ENCODE measurements at regions not wholly inside any gene's neighbourhood (a gene's known extent, or its start where the extent isn't known, plus 50 kb on each side); places are given as distances from the start of the nearest gene placed in this dataset.

DNA sequence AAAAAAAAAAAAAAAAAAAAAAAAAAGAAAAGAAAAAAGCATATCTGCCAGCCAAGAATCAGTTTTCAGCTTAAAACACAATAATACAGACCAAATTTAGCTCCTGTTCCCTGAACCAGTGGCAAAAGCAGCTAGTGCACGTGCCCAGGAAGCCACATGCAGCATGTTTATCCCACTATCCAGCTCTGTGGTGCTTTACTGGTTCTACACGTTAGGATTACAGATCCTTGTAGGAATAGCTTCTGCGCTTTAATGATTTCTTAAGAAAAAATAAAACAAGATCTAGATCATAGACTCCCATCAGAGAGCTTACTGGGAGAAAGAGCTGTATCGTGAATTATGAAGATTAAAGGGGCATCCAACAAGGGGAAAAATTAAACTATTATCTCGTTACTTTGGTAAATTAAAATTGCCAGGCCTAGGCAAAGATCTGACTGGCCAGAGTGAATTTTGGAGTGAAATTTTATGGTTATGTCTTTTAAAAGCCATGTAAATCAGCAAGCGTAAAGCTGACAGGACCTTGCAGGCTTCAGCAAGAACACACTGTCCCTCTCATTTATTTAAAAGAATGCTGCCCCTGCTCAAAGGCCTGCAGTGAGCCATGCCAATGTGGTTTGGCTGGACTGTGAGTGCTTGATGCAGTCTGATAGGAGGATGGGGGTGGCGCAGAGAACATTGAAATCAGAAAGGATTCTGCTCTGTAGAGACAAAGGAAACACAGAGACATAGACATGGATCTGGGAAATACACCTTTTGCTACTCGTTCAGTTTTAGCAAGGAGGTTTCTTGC lies 177.3 kb upstream of the PHYHIPL start:
- DNase-seq (ENCODE audit: low spot score) = no peak

DNA sequence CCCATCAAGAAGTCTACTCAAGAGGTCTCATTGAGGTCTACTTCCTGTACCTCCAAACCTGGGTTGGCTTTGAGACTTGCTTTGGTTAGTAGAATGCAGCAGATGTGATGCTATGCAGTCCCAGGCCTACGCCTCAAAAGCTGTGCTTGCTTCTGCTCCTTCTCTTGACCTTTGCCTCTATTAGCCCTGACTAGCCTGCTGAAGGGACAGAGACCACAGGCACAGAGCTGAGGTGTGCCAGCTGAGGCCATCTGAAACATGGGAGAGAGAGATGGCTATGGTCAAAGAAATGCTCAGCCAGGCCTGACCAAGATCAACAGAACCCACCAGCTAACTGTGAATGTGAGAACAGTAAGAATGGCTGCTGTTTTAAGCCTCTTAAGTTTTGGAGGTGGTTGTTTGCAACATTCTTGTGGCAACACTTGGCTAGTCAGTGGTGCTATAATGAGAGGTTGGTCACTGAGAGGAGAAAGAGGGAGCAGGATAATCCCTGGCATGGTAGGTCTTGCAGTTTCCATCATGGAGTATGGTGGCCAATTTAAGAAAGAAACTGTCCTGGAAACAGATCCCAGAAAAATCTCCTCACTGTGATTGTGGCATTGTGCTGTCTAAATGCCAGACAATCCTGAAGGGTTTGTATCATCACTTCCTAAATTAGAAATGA lies 176.1 kb upstream of the PHYHIPL start:
- no peak for DNase-seq (ENCODE audit: low spot score)

DNA sequence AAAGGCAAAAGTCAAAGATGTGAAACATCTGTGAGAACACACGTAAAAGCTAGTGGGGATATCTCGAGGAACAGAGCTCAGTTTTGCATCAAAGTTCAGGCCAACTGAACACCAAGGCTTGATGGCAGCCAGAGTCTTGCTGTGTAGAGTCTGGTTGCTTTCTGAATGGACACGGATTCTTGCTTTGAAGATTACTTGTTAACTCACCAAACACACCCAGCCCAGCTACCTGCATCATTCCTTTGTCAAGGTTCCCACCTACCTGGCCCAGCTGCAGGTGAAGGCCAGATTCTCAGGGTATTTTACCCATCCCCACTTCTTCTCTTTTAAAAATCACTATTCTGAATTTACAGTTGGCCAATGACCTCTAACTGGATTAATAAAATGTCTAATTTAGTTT lies 174.4 kb upstream of the PHYHIPL start:
- no peak for DNase-seq (ENCODE audit: low spot score)

GRCh38 chr10:59003203-59003602 lies 173.2 kb upstream of the PHYHIPL start:
- no peak for DNase-seq (ENCODE audit: low spot score)

GRCh38 chr10:59004392-59004791 lies 172.1 kb upstream of the PHYHIPL start:
- no peak for DNase-seq (ENCODE audit: low spot score)

- DNase-seq (ENCODE audit: low spot score) = no peak
Observed at GRCh38 chr10:59006511-59007306, 169.7 kb upstream of the PHYHIPL start.

GRCh38 chr10:59007307-59008025 lies 169.0 kb upstream of the PHYHIPL start:
- no peak for DNase-seq (ENCODE audit: low spot score)

- DNase-seq (ENCODE audit: low spot score) = no peak
Observed at GRCh38 chr10:59008452-59008851, 168.0 kb upstream of the PHYHIPL start.

- no peak for DNase-seq (ENCODE audit: low spot score)
Observed at GRCh38 chr10:59011972-59012632, 164.3 kb upstream of the PHYHIPL start.

DNA sequence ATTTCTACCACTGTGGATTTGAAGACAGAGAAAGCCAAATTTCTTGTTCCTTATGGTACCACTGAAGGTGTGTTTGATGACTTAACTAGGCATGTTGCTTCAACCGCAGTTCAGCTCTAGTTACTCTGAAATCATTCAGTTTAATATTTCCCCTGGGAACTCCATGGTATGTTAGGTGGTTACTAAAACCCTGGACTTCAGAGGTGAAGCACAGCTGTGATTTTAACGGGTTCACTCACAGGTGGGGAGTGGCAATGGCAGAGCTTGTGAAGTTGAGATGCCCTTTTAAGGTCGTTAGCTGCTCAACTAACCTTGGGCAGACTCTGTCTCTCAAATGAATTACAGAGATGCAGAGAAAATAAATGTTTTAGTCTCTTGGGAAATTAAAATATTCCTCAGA lies 163.6 kb upstream of the PHYHIPL start:
- no peak for DNase-seq (ENCODE audit: low spot score)

- DNase-seq (ENCODE audit: low spot score) = no peak
Observed at GRCh38 chr10:59016043-59016442, 160.4 kb upstream of the PHYHIPL start.

DNA sequence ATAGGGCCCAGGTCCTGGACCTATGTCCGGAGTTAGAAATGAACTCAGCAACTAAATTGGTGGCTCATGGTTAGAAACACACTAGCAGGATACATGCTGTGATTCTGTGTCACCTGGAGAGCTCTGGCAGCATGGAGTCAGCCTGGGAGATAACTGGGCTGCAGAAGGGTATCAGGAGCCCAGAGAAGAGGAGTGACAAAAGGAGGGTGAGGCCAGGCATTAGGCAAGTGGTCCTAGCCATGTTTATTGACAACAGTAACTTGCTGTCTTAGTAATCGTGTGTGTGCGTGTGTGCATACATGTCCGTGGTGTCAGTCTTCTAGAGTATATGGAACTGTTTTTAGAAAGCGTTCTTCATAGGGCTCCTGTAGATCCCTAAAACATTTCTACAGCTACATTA lies 157.5 kb upstream of the PHYHIPL start:
- DNase-seq (ENCODE audit: low spot score) = no peak

DNA sequence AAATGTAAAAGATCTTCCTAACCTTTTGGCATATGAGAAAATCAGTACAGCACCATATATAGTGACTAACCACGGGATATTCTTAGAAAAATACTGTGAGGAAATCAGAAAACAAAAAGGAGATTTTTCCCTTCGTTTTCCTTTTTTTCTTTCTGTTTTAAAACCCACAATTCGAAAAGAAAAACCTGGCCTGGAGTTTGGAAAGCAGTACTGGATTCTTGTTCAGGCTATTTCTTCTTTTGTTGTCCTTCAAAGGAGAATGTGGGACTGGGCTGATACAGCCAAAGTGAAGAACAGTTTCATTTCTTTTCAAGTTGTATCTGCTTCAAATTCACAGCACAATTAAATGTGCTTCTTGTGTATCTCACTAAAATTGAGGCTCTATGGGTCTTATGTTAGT lies 156.8 kb upstream of the PHYHIPL start:
- DNase-seq (ENCODE audit: low spot score) = no peak

DNA sequence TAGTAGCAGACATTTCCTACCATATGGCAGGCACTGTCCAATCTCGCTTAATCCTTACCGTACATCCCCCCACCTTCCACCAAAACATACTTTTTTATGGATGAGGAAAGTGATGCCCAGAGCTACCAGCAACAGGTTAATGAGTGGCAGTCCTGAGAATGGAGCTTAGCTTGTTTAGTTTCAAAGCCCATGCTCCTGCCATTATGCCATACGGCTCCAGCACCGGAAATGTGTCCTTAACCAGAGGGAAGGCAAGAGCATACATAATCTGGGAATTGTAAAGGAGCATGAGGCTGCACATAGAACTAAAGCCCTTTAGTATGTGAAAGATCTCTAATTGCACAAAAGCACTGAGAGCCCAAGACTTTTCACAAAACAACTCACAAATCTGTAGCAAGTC lies 155.9 kb upstream of the PHYHIPL start:
- no peak for DNase-seq (ENCODE audit: low spot score)

GRCh38 chr10:59025981-59026765 lies 150.3 kb upstream of the PHYHIPL start:
- DNase-seq (ENCODE audit: low spot score) = no peak

- no peak for DNase-seq (ENCODE audit: low spot score)
Observed at GRCh38 chr10:59027975-59028655, 148.3 kb upstream of the PHYHIPL start.

DNA sequence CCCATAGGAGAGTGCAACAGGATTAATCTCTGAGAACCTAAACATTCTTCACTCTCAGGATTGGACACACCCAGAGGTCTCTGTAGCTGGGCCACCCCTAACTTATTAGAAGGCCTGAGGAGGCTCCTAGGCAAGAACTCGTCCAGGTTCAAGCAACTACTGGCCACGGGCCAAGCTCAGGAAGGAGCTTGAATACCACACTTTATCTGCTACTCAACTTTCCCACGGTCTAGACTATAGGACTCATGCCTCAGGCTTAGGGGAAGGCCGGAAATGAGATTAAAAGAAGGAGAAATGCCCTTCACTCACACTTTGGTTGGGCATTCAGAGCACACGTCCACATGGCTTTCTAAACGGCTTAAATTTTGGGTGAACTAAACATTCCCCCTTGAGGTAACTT lies 142.8 kb upstream of the PHYHIPL start:
- no peak for DNase-seq (ENCODE audit: low spot score)

- DNase-seq (ENCODE audit: low spot score) = no peak
Observed at GRCh38 chr10:59036311-59037017, 140.0 kb upstream of the PHYHIPL start.

- no peak for DNase-seq (ENCODE audit: low spot score)
Observed at GRCh38 chr10:59037018-59037389, 139.4 kb upstream of the PHYHIPL start.

GRCh38 chr10:59037506-59037905 lies 138.9 kb upstream of the PHYHIPL start:
- DNase-seq (ENCODE audit: low spot score) = no peak

All from left forelimb (tissue), 1 donor.